ENCODE measurements at regions not wholly inside any gene's neighbourhood (a gene's known extent, or its start where the extent isn't known, plus 50 kb on each side); places are given as distances from the start of the nearest gene placed in this dataset.

DNA sequence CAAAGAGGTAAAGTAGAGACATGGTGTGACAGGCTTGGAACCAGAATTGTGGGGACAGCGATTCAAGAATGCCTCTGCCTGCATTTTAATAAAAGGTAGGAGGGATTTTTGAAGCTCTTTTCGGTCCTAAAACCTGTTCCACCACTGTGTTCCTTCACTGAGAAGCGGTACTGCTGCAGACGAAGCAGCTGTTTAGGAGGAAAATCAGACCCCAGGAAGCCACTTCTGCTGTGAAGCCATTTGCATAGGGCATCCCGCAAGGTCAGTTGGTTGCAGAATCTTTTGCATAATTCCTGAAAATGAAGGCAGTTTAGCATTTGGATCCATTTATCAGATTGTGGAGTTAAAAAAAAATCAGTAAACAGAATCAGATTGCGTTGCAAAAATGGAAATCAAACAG is 183.3 kb upstream of the PRKCQ start:
- Histone ChIP-seq H3K9me3 (peaks cover 0 to 13% (median 4%) of the 10 kb centered on the region in 3 donors), H3K27ac (no peak overlapping the region), H3K27me3 (peaks cover 0 to 37% (median 0%) of the 10 kb centered on the region in 4 donors), H3K36me3 (no peaks in the 10 kb centered on the region), H3K4me3 (no peak overlapping the region), H3K4me1 (no peaks in the 10 kb centered on the region)
- WGBS, 2 donors, result 51 to 75% methylated on average over 6 of the region's 6 CpGs
- intact Hi-C loops (cut with DNase I), result no loop called here
- TF ChIP-seq POLR2A (IDR thresholded peaks at IDR 0.05) (no peak), CTCF (IDR thresholded peaks at IDR 0.05) (no peak)
- DNase-seq, result no peak

GRCh38 chr10:6763001-6763400 is 182.9 kb upstream of the PRKCQ start:
- intact Hi-C loops (cut with DNase I), result no loop called here
- WGBS, 2 donors, result 62% methylated on average over 5 of the region's 5 CpGs
- Histone ChIP-seq H3K9me3 (peaks cover 0 to 13% (median 4%) of the 10 kb centered on the region in 3 donors), H3K4me1 (no peaks in the 10 kb centered on the region), H3K27me3 (peaks cover 0 to 41% (median 0%) of the 10 kb centered on the region in 4 donors), H3K36me3 (no peaks in the 10 kb centered on the region), H3K27ac (no peak overlapping the region), H3K4me3 (no peak overlapping the region)
- no peak for DNase-seq
- TF ChIP-seq POLR2A (IDR thresholded peaks at IDR 0.05) (no peak), CTCF (IDR thresholded peaks at IDR 0.05) (no peak)

DNA sequence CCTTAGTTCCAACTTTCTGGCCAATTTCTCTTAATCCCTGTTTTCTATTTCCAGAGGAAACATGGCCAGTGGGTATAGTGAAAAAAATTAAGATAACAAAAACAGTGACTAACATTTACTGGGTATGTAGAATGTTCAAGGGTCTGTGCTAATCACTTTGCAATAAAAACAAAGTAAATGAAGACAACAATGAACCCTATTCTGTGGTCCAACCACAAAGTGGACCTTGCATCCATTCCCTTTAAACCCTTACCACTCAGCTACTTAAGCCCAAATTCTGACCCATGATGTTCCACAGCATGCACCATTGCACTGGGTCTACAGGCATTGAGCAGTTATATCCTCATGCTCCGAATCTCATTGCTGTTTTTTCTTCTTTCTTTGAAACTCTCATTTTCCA is 179.9 kb upstream of the PRKCQ start:
- DNase-seq, result no peak
- H3K4me1 ChIP-seq, result peaks cover 0 to 6% (median 0%) of the 10 kb centered on the region in 3 donors
- 57 to 88% methylated on average over 1 of the region's 1 CpG for WGBS, 2 donors
- peaks cover 0 to 47% (median 0%) of the 10 kb centered on the region in 4 donors for H3K27me3 ChIP-seq
- H3K27ac ChIP-seq, result no peak overlapping the region
- H3K4me3 ChIP-seq, result no peak overlapping the region
- H3K36me3 ChIP-seq, result no peaks in the 10 kb centered on the region
- peaks cover 0 to 13% (median 4%) of the 10 kb centered on the region in 3 donors for H3K9me3 ChIP-seq
- intact Hi-C loops (cut with DNase I), result no loop called here
- TF ChIP-seq POLR2A (IDR thresholded peaks at IDR 0.05) (no peak), CTCF (IDR thresholded peaks at IDR 0.05) (no peak)

DNA sequence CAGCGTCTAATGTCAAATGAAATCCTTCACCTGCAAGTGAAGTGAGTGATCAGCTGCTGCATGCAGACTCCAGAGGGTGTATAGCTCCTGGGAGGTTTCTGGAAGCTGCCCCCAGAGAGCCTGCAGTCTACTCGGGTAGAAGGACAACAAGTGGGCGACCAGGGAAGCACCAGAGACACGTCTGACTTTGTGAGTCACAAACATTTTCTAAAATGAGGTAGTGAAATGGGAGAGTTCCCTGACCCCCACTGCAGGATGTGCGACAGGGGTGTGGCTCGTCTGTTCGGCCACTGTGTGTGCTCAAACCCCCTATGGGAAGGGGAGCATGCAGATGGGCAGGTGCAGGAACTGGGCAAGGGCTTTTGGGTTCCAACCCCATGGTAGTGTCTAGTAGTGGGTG is 177.1 kb upstream of the PRKCQ start:
- TF ChIP-seq CTCF (IDR thresholded peaks at IDR 0.05) (no peak), POLR2A (IDR thresholded peaks at IDR 0.05) (no peak)
- peaks cover 0 to 6% (median 0%) of the 10 kb centered on the region in 3 donors for H3K4me1 ChIP-seq
- 65 to 72% methylated on average over 6 to 7 of the region's 7 CpGs for WGBS, 2 donors

GRCh38 chr10:6756716-6757115 is 176.6 kb upstream of the PRKCQ start:
- Histone ChIP-seq H3K36me3 (no peaks in the 10 kb centered on the region), H3K4me1 (peaks cover 0 to 6% (median 0%) of the 10 kb centered on the region in 3 donors), H3K27ac (no peak overlapping the region), H3K4me3 (no peak overlapping the region), H3K27me3 (peaks cover 0 to 41% (median 0%) of the 10 kb centered on the region in 4 donors), H3K9me3 (peaks cover 0 to 13% (median 4%) of the 10 kb centered on the region in 3 donors)
- DNase-seq, result no peak
- TF ChIP-seq POLR2A (IDR thresholded peaks at IDR 0.05) (no peak), CTCF (IDR thresholded peaks at IDR 0.05) (no peak)
- 73 to 78% methylated on average over 2 of the region's 2 CpGs for WGBS, 2 donors
- intact Hi-C loops (cut with DNase I), result no loop called here

More for the DNA sequence above, 177.1 kb upstream of the PRKCQ start:
- peaks cover 0 to 42% (median 0%) of the 10 kb centered on the region in 4 donors for H3K27me3 ChIP-seq
- DNase-seq, result no peak
- no peak overlapping the region for H3K4me3 ChIP-seq
- no peak overlapping the region for H3K27ac ChIP-seq
- no peaks in the 10 kb centered on the region for H3K36me3 ChIP-seq
- intact Hi-C loops (cut with DNase I), result no loop called here
- peaks cover 0 to 13% (median 4%) of the 10 kb centered on the region in 3 donors for H3K9me3 ChIP-seq

All from esophagus squamous epithelium (tissue), 5 donors.